Neural progenitor cell (in vitro differentiated cells): ENCODE measurements at regions not wholly inside any gene's neighbourhood (a gene's known extent, or its start where the extent isn't known, plus 50 kb on each side); places are given as distances from the start of the nearest gene placed in this dataset.

ENCODE experiments used
- DNase-seq: peaks from one replicate; pipeline ENCODE4 v3.0.0-alpha.2; 2016; ENCODE audit warnings: low spot score
- H2AFZ ChIP-seq: fragments of 200-600 bp; sonication (generic); replicated peaks from 2 replicates; pipeline ENCODE4 v1.6.1; 2016; ENCODE audit warnings: antibody characterized with exemption
- H3F3A ChIP-seq: fragments of 200-600 bp; sonication (generic); 2 replicates; pipeline ENCODE4 v1.6.1; 2016; ENCODE audit warnings: antibody characterized with exemption, low read depth
- H3K27ac ChIP-seq: fragments of 200-600 bp; sonication (generic); 2 replicates; pipeline ENCODE4 v1.5.1; 2016; ENCODE audit warnings: mild to moderate bottlenecking
- H3K27me3 ChIP-seq: fragments of 200-600 bp; sonication (generic); 2 replicates; pipeline ENCODE4 v1.6.1; 2016; ENCODE audit warnings: mild to moderate bottlenecking, moderate library complexity
- H3K36me3 ChIP-seq: fragments of 200-600 bp; sonication (generic); 2 replicates; pipeline ENCODE4 v1.5.1; 2016
- H3K4me1 ChIP-seq: fragments of 200-600 bp; sonication (generic); 2 replicates; pipeline ENCODE4 v1.6.1; 2016; ENCODE audit warnings: mixed run types
- H3K4me2 ChIP-seq: fragments of 200-600 bp; sonication (generic); 2 replicates; pipeline ENCODE4 v1.6.1; 2016
- H3K4me3 ChIP-seq: fragments of 200-600 bp; sonication (generic); 2 replicates; pipeline ENCODE4 v1.5.1; 2016
- H3K79me2 ChIP-seq: fragments of 200-600 bp; sonication (generic); 2 replicates; pipeline ENCODE4 v1.6.1; 2016; ENCODE audit warnings: low read depth
- H3K9ac ChIP-seq: fragments of 200-600 bp; sonication (generic); 2 replicates; pipeline ENCODE4 v1.6.1; 2016
- H3K9me3 ChIP-seq: fragments of 200-600 bp; sonication (generic); 2 replicates; pipeline ENCODE4 v1.5.1; 2016; ENCODE audit warnings: low read depth
- H4K20me1 ChIP-seq: fragments of 200-600 bp; sonication (generic); 2 replicates; pipeline ENCODE4 v1.6.1; 2016; ENCODE audit warnings: low read depth
- H3K27ac Mint-ChIP-seq: 3 replicates; pipeline ENCODE4 v1.8.0; 2021; ENCODE audit warnings: mixed read lengths
- H3K27me3 Mint-ChIP-seq: 2 replicates; pipeline ENCODE4 v1.8.0; 2022; ENCODE audit warnings: low read depth, mild to moderate bottlenecking, inconsistent platforms, moderate library complexity, mixed read lengths; ENCODE audit not compliant: insufficient read depth
- H3K36me3 Mint-ChIP-seq: 3 replicates; pipeline ENCODE4 v1.8.0; 2021; ENCODE audit warnings: mixed read lengths
- H3K4me1 Mint-ChIP-seq: 3 replicates; pipeline ENCODE4 v1.8.0; 2021; ENCODE audit warnings: mixed read lengths
- H3K4me3 Mint-ChIP-seq: 3 replicates; pipeline ENCODE4 v1.8.0; 2021; ENCODE audit warnings: mild to moderate bottlenecking, moderate library complexity, mixed read lengths
- H3K9me3 Mint-ChIP-seq: 3 replicates; pipeline ENCODE4 v1.8.0; 2020; ENCODE audit warnings: mixed read lengths
- EZH2 ChIP-seq: fragments of 200-600 bp; sonication (generic); IDR thresholded peaks from 2 replicates; pipeline ENCODE4 v1.6.1; 2017; ENCODE audit warnings: antibody characterized with exemption, mild to moderate bottlenecking, moderate library complexity
- EZH2phosphoT487 ChIP-seq: fragments of 200-600 bp; sonication (generic); IDR thresholded peaks from 2 replicates; pipeline ENCODE4 v1.6.1; 2017; ENCODE audit warnings: antibody characterized with exemption
- TF ChIP-seq, protein P1 (sequence below): fragments of 200-600 bp; sonication (generic); IDR thresholded peaks from 2 replicates; pipeline ENCODE4 v1.5.1; 2017; ENCODE audit warnings: antibody characterized with exemption, mild to moderate bottlenecking

DNA sequence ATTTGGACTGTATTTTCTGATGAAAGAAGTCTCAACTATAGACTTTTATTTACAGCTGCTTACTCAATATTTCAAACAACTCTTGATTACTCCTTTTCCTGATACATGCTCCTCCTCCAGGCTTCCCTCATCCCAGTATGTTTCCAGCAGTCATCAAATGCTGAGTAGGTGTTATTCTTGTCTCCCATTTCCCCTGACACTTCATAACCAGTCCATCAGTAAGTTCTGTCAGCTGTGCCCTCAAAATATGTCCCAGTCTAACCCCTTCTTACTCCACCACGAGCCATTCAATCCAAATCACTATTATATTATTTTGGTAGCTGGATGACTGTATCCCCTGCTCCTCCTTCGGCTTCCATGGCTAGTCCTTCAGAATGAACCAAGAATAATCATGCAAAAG, 189.1 kb upstream of the DTNA start:
- Histone ChIP-seq H3K4me3 (no peak overlapping the region), H3K79me2 (no peaks in the 10 kb centered on the region), H3K9ac (no peak overlapping the region), H3K4me2 (no peak overlapping the region), H3K9me3 (no peaks in the 10 kb centered on the region), H3K36me3 (no peaks in the 10 kb centered on the region), H2AFZ (no peak overlapping the region), H3F3A (no peaks in the 10 kb centered on the region), H3K4me1 (peaks cover 14% of the 10 kb centered on the region), H3K27ac (no peak overlapping the region), H4K20me1 (no peaks in the 10 kb centered on the region), H3K27me3 (no peaks in the 10 kb centered on the region)
- Mint-ChIP-seq H3K36me3 (no peaks in the 10 kb centered on the region), H3K9me3 (peaks cover 5% of the 10 kb centered on the region), H3K4me1 (peaks cover 6% of the 10 kb centered on the region), H3K4me3 (no peak overlapping the region), H3K27ac (no peak overlapping the region), H3K27me3 (no peaks in the 10 kb centered on the region)
- no peak for DNase-seq
- TF ChIP-seq EZH2 (no peak), EZH2phosphoT487 (no peak)
- TF ChIP-seq, protein P1, sequence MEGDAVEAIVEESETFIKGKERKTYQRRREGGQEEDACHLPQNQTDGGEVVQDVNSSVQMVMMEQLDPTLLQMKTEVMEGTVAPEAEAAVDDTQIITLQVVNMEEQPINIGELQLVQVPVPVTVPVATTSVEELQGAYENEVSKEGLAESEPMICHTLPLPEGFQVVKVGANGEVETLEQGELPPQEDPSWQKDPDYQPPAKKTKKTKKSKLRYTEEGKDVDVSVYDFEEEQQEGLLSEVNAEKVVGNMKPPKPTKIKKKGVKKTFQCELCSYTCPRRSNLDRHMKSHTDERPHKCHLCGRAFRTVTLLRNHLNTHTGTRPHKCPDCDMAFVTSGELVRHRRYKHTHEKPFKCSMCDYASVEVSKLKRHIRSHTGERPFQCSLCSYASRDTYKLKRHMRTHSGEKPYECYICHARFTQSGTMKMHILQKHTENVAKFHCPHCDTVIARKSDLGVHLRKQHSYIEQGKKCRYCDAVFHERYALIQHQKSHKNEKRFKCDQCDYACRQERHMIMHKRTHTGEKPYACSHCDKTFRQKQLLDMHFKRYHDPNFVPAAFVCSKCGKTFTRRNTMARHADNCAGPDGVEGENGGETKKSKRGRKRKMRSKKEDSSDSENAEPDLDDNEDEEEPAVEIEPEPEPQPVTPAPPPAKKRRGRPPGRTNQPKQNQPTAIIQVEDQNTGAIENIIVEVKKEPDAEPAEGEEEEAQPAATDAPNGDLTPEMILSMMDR = no peak

DNA sequence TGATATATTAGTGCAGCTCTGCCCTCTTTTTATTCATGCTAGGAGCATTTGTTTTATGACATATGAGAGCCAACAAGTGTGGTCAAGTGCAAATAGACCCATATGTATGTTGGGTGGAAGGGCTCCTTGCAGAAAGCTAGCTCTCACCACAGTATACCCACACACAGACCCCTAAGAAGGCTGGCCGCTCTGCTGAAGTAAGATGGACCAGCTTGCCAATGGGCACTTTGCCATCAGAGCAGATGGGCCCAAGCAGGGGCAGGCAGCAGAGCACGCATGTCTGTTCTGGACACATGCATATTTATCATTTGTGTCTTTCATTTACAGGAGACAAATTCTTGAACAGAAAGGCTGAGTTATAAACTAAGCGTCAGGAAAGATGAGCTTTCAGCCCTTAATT, 187.5 kb upstream of the DTNA start:
- H3K9ac ChIP-seq = no peak overlapping the region
- H3K27me3 Mint-ChIP-seq = no peaks in the 10 kb centered on the region
- H3K4me1 ChIP-seq = peaks cover 14% of the 10 kb centered on the region
- no peak overlapping the region for H2AFZ ChIP-seq
- H4K20me1 ChIP-seq = no peaks in the 10 kb centered on the region
- no peak overlapping the region for H3K27ac Mint-ChIP-seq
- H3K36me3 ChIP-seq = no peaks in the 10 kb centered on the region
- H3K4me2 ChIP-seq = no peak overlapping the region
- H3K9me3 ChIP-seq = no peaks in the 10 kb centered on the region
- H3K27me3 ChIP-seq = no peaks in the 10 kb centered on the region
- no peaks in the 10 kb centered on the region for H3K9me3 Mint-ChIP-seq
- no peaks in the 10 kb centered on the region for H3K79me2 ChIP-seq
- no peak overlapping the region for H3K4me3 Mint-ChIP-seq
- H3K27ac ChIP-seq = no peak overlapping the region
- no peaks in the 10 kb centered on the region for H3K36me3 Mint-ChIP-seq
- no peak overlapping the region for H3K4me3 ChIP-seq
- TF ChIP-seq EZH2phosphoT487 = no peak
- TF ChIP-seq, protein P1 = no peak
- TF ChIP-seq EZH2 = no peak
- no peaks in the 10 kb centered on the region for H3F3A ChIP-seq
- no peak for DNase-seq
- H3K4me1 Mint-ChIP-seq = peaks cover 6% of the 10 kb centered on the region

DNA sequence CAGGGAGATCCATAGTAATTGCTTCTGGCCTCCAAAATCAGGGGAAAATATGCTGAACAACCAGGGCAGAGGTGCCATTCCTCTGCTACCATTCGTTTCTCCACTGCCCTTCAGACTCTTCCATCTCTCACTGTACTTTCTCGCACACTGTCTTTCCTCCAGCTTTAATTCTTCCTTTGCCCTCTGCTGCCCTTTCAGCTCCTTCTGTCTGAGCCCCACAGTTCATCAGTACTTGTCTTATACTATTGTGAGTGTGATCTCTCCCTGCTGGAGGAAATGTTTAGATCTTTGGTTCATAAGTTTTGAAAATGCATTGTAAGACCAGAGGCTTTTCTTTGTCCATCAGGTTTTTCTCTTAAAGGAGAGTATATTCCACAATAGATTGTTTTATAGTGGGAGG, 184.9 kb upstream of the DTNA start:
- Mint-ChIP-seq H3K27me3 (no peaks in the 10 kb centered on the region), H3K27ac (no peak overlapping the region), H3K4me3 (no peak overlapping the region), H3K36me3 (no peaks in the 10 kb centered on the region), H3K4me1 (peaks cover 6% of the 10 kb centered on the region), H3K9me3 (no peaks in the 10 kb centered on the region)
- Histone ChIP-seq H3K79me2 (no peaks in the 10 kb centered on the region), H4K20me1 (no peaks in the 10 kb centered on the region), H3K9me3 (no peaks in the 10 kb centered on the region), H3K9ac (no peak overlapping the region), H3K4me1 (peaks cover 8% of the 10 kb centered on the region), H3F3A (no peaks in the 10 kb centered on the region), H3K4me2 (no peak overlapping the region), H3K27me3 (no peaks in the 10 kb centered on the region), H3K4me3 (no peak overlapping the region), H2AFZ (no peak overlapping the region), H3K27ac (no peak overlapping the region), H3K36me3 (no peaks in the 10 kb centered on the region)
- no peak for DNase-seq
- TF ChIP-seq EZH2phosphoT487 = no peak
- TF ChIP-seq EZH2 = no peak
- TF ChIP-seq, protein P1 = no peak

DNA sequence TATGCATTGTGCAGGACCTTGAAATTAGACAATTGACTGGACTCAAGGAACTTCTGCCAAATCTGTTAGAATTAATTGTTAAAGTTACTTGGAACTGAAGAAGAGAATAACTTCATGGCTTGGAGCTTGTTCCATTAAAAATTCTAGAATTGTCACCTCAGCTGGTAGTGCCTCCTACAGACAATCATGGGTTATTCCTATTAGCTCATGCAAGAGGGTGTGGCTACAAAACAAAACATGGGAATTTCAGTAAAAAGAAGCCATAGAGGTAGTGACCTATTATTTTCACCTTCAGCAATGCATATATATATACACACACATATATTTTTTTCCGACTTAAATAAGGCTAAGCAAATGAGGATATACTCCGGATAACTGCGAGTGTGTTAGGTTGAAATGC, 181.9 kb upstream of the DTNA start:
- H3K27ac Mint-ChIP-seq = no peak overlapping the region
- H3K4me3 Mint-ChIP-seq = no peak overlapping the region
- H3K9me3 Mint-ChIP-seq = no peaks in the 10 kb centered on the region
- no peaks in the 10 kb centered on the region for H3K36me3 Mint-ChIP-seq
- H3K27me3 Mint-ChIP-seq = no peaks in the 10 kb centered on the region
- Histone ChIP-seq H3K9me3 (no peaks in the 10 kb centered on the region), H3K27me3 (no peaks in the 10 kb centered on the region), H3K27ac (no peak overlapping the region), H3F3A (no peaks in the 10 kb centered on the region), H3K4me3 (no peak overlapping the region), H3K36me3 (no peaks in the 10 kb centered on the region), H3K4me2 (no peak overlapping the region), H3K4me1 (peaks cover 16% of the 10 kb centered on the region), H3K9ac (no peak overlapping the region), H4K20me1 (no peaks in the 10 kb centered on the region), H3K79me2 (no peaks in the 10 kb centered on the region), H2AFZ (no peak overlapping the region)
- no peak for DNase-seq
- H3K4me1 Mint-ChIP-seq = peaks cover 16% of the 10 kb centered on the region
- TF ChIP-seq, protein P1 = peak; percentile 8
- no peak for TF ChIP-seq EZH2phosphoT487
